NB4 (cell line): ENCODE measurements at regions not wholly inside any gene's neighbourhood (a gene's known extent, or its start where the extent isn't known, plus 50 kb on each side); places are given as distances from the start of the nearest gene placed in this dataset.

Source experiments
- DNase-seq: peaks from one replicate; pipeline ENCODE4 v3.0.0; 2010; ENCODE audit warnings: low read depth
- H3K4me3 ChIP-seq: one replicate; pipeline ENCODE4 v1.5.1; 2011; ENCODE audit warnings: mild to moderate bottlenecking, low read depth, low read length, moderate library complexity
- CTCF ChIP-seq: IDR thresholded peaks from one replicate; pipeline ENCODE4 v1.5.1; 2012; ENCODE audit warnings: low read depth, low read length
- MAX ChIP-seq: IDR thresholded peaks from 2 replicates; pipeline ENCODE4 v1.6.1; 2011; ENCODE audit warnings: low read depth, low read length
- MYC ChIP-seq: IDR thresholded peaks from 2 replicates; pipeline ENCODE4 v1.6.1; 2011; ENCODE audit warnings: low read depth, low read length
- POLR2A ChIP-seq: IDR thresholded peaks from 2 replicates; pipeline ENCODE4 v1.6.1; 2011; ENCODE audit warnings: mild to moderate bottlenecking; ENCODE audit not compliant: insufficient read length; ENCODE audit errors: extremely low read depth

- TF ChIP-seq POLR2A: no peak
- no peak for TF ChIP-seq CTCF
- no peak for DNase-seq
- no peak overlapping the region for H3K4me3 ChIP-seq
These were observed 62.9 kb downstream of the MYEOV start for GRCh38 chr11:69356703-69357457.

- no peak for TF ChIP-seq MYC
- TF ChIP-seq POLR2A: no peak
- TF ChIP-seq MAX: 0 out of 2 replicates have a peak, but pooled peaks have one; percentile 18
- no peak for DNase-seq
- no peak overlapping the region for H3K4me3 ChIP-seq
These were observed 63.8 kb downstream of the MYEOV start for GRCh38 chr11:69357458-69358397.

GRCh38 chr11:69358398-69359020 lies 64.6 kb downstream of the MYEOV start:
- no peak overlapping the region for H3K4me3 ChIP-seq
- no peak for DNase-seq
- TF ChIP-seq MAX (no peak), MYC (no peak), POLR2A (no peak), CTCF (no peak)

- TF ChIP-seq MAX (no peak), POLR2A (no peak), CTCF (no peak), MYC (no peak)
- no peak overlapping the region for H3K4me3 ChIP-seq
- DNase-seq: no peak
These were observed 66.0 kb downstream of the MYEOV start for GRCh38 chr11:69359735-69360480.

GRCh38 chr11:69360606-69361005 lies 66.7 kb downstream of the MYEOV start:
- TF ChIP-seq POLR2A: no peak
- no peak for TF ChIP-seq CTCF
- no peak for TF ChIP-seq MAX
- TF ChIP-seq MYC: no peak
- H3K4me3 ChIP-seq: no peak overlapping the region
- no peak for DNase-seq
